ENCODE measurements at regions not wholly inside any gene's neighbourhood (a gene's known extent, or its start where the extent isn't known, plus 50 kb on each side); places are given as distances from the start of the nearest gene placed in this dataset.
"Not testable (repeated sequence)": the region's sequence is repeated elsewhere in the genome, so short reads cannot be mapped to it uniquely, and the experiment has no call there.

DNA sequence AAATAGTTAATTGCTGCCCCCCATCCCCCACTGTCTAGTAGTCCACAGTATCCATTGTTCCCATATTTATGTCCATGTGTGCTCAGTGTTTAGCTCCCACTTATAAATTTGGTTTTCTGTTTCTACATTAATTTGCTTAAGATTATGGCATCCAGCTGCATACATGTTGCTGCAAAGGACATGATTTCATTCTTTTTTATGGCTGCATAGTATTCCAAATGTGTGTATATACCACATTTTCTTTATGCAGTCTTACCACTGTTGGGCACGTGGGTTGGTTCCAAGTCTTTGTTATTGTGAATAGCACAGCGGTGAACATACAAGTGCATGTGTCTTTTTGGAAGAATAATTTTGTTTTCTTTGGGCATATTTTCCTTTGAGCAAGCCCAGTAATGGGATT is 113.0 kb upstream of the LNX1 start:
- DNase-seq: no peak
- Histone ChIP-seq H3K4me1 (ENCODE audit: control insufficient read depth, insufficient read depth, low read length, poor library complexity, severe bottlenecking) (peaks cover 4% of the 10 kb centered on the region), H3K27me3 (replicated peaks; ENCODE audit: control insufficient read depth, insufficient read depth, low read length, poor library complexity, severe bottlenecking) (no peaks in the 10 kb centered on the region), H3K4me3 (ENCODE audit: insufficient read depth, low read depth, low read length, poor library complexity, severe bottlenecking) (no peak overlapping the region), H3K27ac (ENCODE audit: insufficient read depth, low read length, poor library complexity, severe bottlenecking) (no peak overlapping the region), H3K9me3 (ENCODE audit: control insufficient read depth, low read length) (no peaks in the 10 kb centered on the region), H3K36me3 (ENCODE audit: control insufficient read depth, insufficient read depth, low read length) (no peaks in the 10 kb centered on the region)

DNA sequence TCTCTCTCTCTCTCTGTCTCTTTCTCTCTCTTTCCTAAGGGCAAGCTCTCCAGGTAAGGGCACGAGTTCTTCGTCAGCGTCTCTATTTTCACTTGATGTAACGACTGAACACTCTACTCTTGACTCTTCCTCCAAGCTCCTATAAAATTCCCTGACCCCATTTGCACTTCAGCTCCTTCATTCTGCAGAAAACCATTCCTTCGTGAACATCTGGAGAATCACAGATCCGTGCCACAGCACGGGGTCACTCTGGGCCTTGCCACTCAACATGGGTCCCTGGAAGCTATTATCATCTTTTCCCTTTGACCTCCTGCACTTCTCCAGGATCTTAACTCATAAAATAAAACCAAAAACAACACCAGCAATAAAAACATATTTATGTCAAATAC is 112.0 kb upstream of the LNX1 start:
- Histone ChIP-seq H3K4me1 (ENCODE audit: control insufficient read depth, insufficient read depth, low read length, poor library complexity, severe bottlenecking) (peaks cover 4% of the 10 kb centered on the region), H3K9me3 (ENCODE audit: control insufficient read depth, low read length) (no peaks in the 10 kb centered on the region), H3K36me3 (ENCODE audit: control insufficient read depth, insufficient read depth, low read length) (no peaks in the 10 kb centered on the region), H3K4me3 (ENCODE audit: insufficient read depth, low read depth, low read length, poor library complexity, severe bottlenecking) (no peak overlapping the region), H3K27me3 (replicated peaks; ENCODE audit: control insufficient read depth, insufficient read depth, low read length, poor library complexity, severe bottlenecking) (no peaks in the 10 kb centered on the region), H3K27ac (ENCODE audit: insufficient read depth, low read length, poor library complexity, severe bottlenecking) (no peak overlapping the region)
- DNase-seq: no peak

DNA sequence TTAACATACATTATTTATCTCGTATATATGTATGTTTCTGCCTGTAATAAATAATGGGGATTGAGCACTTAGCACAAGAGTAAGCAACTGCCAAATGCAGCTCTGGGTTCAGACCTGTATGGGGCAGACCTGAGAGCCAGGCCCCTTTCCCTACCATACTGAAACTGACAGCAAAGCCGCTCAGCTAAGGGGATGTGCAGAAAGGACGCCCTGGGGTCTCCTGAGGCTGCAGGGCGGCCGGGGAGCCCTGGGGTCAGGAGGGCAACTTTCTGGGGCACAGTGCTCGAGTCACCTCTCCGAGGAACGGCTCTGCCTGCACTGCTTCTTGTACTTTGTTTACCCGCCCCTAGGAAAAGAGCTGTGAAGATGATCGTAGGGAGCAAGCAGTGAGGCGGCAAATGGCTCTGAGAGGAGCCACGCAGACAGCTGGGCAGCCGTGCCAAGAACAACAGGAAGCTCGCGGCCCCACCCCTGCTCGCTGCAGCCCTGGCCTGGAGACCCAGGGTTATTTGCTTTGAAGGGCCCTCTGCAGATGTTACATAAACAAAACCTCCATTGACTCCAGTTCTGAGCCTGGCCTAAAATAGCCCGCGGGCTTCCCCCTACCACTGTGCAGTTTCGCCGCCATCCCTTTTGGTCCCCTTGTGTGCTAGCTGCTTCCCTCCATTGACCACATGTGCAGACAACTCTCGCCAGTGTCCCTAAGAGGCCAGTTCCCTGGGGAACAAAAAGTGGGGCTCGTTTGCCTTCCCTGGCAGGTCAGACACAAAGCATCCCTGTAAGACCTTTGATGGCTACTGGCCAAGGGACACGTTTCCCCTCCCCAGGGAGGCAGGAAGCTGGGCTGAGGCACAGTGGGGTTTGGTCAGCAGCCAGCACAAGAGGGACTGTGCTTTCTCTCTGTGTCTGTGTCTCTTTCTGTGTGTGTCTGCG is 111.3 kb upstream of the LNX1 start:
- H3K27me3 ChIP-seq (replicated peaks; ENCODE audit: control insufficient read depth, insufficient read depth, low read length, poor library complexity, severe bottlenecking): no peaks in the 10 kb centered on the region
- no peak for DNase-seq
- H3K4me1 ChIP-seq (ENCODE audit: control insufficient read depth, insufficient read depth, low read length, poor library complexity, severe bottlenecking): peaks cover 4% of the 10 kb centered on the region
- H3K36me3 ChIP-seq (ENCODE audit: control insufficient read depth, insufficient read depth, low read length): no peaks in the 10 kb centered on the region
- no peaks in the 10 kb centered on the region for H3K9me3 ChIP-seq (ENCODE audit: control insufficient read depth, low read length)
- H3K4me3 ChIP-seq (ENCODE audit: insufficient read depth, low read depth, low read length, poor library complexity, severe bottlenecking): no peak overlapping the region
- H3K27ac ChIP-seq (ENCODE audit: insufficient read depth, low read length, poor library complexity, severe bottlenecking): no peak overlapping the region

DNA sequence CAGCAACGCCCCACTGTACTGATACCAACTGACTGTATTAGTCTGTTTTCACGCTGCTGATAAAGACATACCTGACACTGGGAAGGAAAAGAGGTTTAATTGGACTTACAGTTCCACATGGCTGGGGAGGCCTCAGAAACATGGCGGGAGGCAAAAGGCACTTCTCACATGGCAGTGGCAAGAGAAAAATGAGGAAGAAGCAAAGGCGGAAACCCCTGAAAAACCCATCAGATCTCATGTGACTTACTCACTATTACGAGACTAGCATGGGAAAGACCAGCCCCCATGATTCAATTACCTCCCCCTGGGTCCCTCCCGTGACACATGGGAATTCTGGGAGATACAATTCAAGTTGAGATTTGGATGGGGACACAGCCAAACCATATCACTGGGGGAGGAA is 110.0 kb upstream of the LNX1 start:
- not testable (repeated sequence) for H3K27ac ChIP-seq (ENCODE audit: insufficient read depth, low read length, poor library complexity, severe bottlenecking); H3K4me3 ChIP-seq (ENCODE audit: insufficient read depth, low read depth, low read length, poor library complexity, severe bottlenecking); H3K4me1 ChIP-seq (ENCODE audit: control insufficient read depth, insufficient read depth, low read length, poor library complexity, severe bottlenecking); H3K27me3 ChIP-seq (replicated peaks; ENCODE audit: control insufficient read depth, insufficient read depth, low read length, poor library complexity, severe bottlenecking); DNase-seq; H3K9me3 ChIP-seq (ENCODE audit: control insufficient read depth, low read length); H3K36me3 ChIP-seq (ENCODE audit: control insufficient read depth, insufficient read depth, low read length)

DNA sequence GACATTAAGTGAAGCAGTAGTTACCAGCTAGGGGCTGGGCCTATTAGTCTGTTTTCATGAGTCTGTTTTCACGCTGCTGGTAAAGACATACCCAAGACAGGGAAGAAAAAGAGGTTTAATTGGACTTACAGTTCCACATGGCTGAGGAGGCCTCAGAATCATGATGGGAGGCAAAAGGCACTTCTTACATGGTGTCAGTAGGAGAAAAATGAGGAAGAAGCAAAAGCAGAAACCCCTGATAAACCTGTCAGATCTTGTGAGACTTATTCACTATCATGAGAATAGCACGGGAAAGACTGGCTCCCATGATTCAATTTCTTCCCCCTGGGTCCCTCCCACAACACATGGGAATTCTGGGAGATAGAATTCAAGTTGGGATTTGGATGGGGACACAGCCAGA is 108.0 kb upstream of the LNX1 start:
- H3K27ac ChIP-seq (ENCODE audit: insufficient read depth, low read length, poor library complexity, severe bottlenecking); H3K27me3 ChIP-seq (replicated peaks; ENCODE audit: control insufficient read depth, insufficient read depth, low read length, poor library complexity, severe bottlenecking); H3K4me1 ChIP-seq (ENCODE audit: control insufficient read depth, insufficient read depth, low read length, poor library complexity, severe bottlenecking); DNase-seq; H3K36me3 ChIP-seq (ENCODE audit: control insufficient read depth, insufficient read depth, low read length); H3K9me3 ChIP-seq (ENCODE audit: control insufficient read depth, low read length); H3K4me3 ChIP-seq (ENCODE audit: insufficient read depth, low read depth, low read length, poor library complexity, severe bottlenecking): not testable (repeated sequence)

DNA sequence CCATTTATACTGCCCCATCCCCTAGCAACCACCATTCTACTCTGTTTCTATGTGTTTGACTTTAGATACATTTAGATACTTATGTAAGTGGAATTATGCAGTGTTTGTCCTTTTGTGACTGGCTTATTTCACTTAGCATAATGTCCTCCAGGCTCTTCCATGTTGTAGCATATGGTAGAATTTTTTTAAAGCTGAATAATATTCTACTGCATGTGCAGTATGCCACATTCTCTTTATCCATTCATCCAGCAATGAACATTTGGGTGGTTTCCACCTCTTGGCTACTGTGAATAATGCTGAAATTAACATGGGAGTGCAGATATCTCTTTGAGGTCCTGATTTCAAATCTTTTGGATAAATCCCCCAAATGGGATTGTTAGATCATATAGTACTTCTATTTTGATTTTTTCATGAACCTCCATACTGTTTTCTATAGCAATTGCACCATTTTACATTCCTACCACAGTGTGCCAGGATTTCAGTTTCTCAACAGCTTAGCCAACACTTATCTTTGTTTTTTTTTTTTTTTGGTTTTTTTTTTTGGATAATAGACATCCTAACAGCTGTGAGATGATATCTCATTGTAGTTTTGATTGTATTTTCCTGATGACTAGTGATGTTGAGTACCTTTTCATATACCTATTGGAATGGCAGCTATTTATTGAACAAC is 105.9 kb upstream of the LNX1 start:
- Histone ChIP-seq H3K4me3 (ENCODE audit: insufficient read depth, low read depth, low read length, poor library complexity, severe bottlenecking) (no peak overlapping the region), H3K36me3 (ENCODE audit: control insufficient read depth, insufficient read depth, low read length) (no peaks in the 10 kb centered on the region), H3K27ac (ENCODE audit: insufficient read depth, low read length, poor library complexity, severe bottlenecking) (no peak overlapping the region), H3K4me1 (ENCODE audit: control insufficient read depth, insufficient read depth, low read length, poor library complexity, severe bottlenecking) (no peaks in the 10 kb centered on the region), H3K27me3 (replicated peaks; ENCODE audit: control insufficient read depth, insufficient read depth, low read length, poor library complexity, severe bottlenecking) (no peaks in the 10 kb centered on the region), H3K9me3 (ENCODE audit: control insufficient read depth, low read length) (no peaks in the 10 kb centered on the region)
- no peak for DNase-seq

DNA sequence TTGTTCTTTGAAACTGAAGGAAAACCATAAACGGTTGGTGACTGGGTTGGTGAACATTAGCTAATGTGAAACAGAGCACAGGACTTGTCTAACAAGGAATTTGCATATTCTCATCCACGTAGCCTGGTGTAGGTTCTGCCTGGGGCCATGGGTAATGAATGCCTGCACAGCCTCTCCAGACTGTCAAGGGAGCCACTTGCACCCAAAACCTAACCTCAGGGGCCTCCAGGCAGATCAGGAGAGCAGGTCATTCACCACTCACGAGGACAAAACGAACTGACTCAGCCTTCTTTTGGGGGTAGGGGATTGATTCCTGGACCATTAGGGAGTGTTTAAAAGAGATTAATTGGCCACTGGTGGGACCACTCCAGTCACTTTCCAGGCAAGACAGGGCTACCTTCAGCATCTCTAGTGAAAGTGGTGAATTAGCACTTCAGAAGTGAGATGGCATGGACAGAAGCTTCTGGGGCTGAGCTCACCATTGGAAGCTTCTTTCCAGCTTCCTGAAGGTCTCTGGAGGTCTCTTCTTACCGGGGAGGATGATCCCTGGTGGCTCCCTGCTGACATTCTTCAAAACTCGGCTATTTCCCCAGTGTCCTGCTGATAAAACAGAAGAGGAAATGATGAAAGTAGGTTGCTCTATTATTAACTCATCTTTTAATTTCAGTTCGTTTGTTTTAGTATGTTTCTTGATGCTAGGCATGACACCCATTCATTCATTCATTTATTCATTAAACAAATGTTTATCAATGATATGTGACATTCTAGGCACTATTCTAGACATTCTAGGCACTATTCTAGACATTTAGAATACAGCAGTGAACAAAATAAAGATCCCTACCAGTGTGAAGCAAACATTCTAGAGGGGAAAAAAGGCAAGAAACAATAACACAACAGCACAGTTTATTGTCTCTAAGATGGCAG is 104.5 kb upstream of the LNX1 start:
- DNase-seq: no peak
- Histone ChIP-seq H3K4me1 (ENCODE audit: control insufficient read depth, insufficient read depth, low read length, poor library complexity, severe bottlenecking) (no peaks in the 10 kb centered on the region), H3K4me3 (ENCODE audit: insufficient read depth, low read depth, low read length, poor library complexity, severe bottlenecking) (no peak overlapping the region)

DNA sequence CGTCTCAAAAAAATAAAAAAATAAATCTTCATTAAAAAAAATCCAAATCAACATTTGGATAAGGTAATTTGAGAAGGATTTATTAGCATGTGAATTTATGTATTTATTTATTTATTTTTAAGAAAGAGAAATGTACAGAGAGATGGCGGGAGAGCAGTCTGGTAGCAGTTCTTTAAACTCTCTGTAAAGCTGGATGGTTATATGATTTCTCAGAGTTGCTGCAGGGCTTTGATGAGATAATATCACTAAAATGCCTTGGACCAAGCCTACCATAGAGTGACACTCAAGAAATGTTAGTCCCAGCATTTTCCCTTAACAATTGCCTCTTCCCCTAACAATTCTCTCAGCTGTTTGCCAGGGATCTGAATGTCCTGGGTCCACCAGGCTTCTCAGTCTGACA is 103.4 kb upstream of the LNX1 start:
- H3K4me3 ChIP-seq (ENCODE audit: insufficient read depth, low read depth, low read length, poor library complexity, severe bottlenecking): no peak overlapping the region
- H3K9me3 ChIP-seq (ENCODE audit: control insufficient read depth, low read length): no peaks in the 10 kb centered on the region
- no peak overlapping the region for H3K27ac ChIP-seq (ENCODE audit: insufficient read depth, low read length, poor library complexity, severe bottlenecking)
- H3K4me1 ChIP-seq (ENCODE audit: control insufficient read depth, insufficient read depth, low read length, poor library complexity, severe bottlenecking): no peaks in the 10 kb centered on the region
- no peaks in the 10 kb centered on the region for H3K27me3 ChIP-seq (replicated peaks; ENCODE audit: control insufficient read depth, insufficient read depth, low read length, poor library complexity, severe bottlenecking)
- no peak for DNase-seq
- H3K36me3 ChIP-seq (ENCODE audit: control insufficient read depth, insufficient read depth, low read length): no peaks in the 10 kb centered on the region

More for the DNA sequence above, 104.5 kb upstream of the LNX1 start:
- Histone ChIP-seq H3K36me3 (ENCODE audit: control insufficient read depth, insufficient read depth, low read length) (no peaks in the 10 kb centered on the region), H3K27me3 (replicated peaks; ENCODE audit: control insufficient read depth, insufficient read depth, low read length, poor library complexity, severe bottlenecking) (no peaks in the 10 kb centered on the region), H3K27ac (ENCODE audit: insufficient read depth, low read length, poor library complexity, severe bottlenecking) (no peak overlapping the region), H3K9me3 (ENCODE audit: control insufficient read depth, low read length) (no peaks in the 10 kb centered on the region)

DNA sequence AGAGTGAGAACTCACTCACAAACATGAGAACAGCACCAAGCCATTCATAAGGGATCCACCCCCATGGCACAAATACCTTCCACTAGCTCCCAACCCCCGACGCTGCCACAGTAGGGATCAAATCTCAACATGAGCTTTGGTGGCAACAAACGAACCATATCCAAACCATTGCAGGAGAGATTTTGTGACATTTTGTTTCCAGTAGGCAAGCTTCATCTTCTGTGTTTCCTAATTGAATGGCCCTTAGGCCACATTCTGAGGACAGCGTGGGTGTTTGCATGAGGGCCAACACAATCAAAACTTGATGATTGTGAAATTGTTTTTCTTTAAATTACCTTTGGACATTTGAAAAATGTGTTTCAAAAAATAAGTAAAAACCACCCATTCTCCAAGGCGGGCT is 102.6 kb upstream of the LNX1 start:
- no peaks in the 10 kb centered on the region for H3K36me3 ChIP-seq (ENCODE audit: control insufficient read depth, insufficient read depth, low read length)
- H3K9me3 ChIP-seq (ENCODE audit: control insufficient read depth, low read length): no peaks in the 10 kb centered on the region
- no peak overlapping the region for H3K27ac ChIP-seq (ENCODE audit: insufficient read depth, low read length, poor library complexity, severe bottlenecking)
- no peak overlapping the region for H3K4me3 ChIP-seq (ENCODE audit: insufficient read depth, low read depth, low read length, poor library complexity, severe bottlenecking)
- DNase-seq: no peak
- H3K4me1 ChIP-seq (ENCODE audit: control insufficient read depth, insufficient read depth, low read length, poor library complexity, severe bottlenecking): no peaks in the 10 kb centered on the region
- H3K27me3 ChIP-seq (replicated peaks; ENCODE audit: control insufficient read depth, insufficient read depth, low read length, poor library complexity, severe bottlenecking): no peaks in the 10 kb centered on the region
